Keratinocyte (primary cell): ENCODE measurements at regions not wholly inside any gene's neighbourhood (a gene's known extent, or its start where the extent isn't known, plus 50 kb on each side); places are given as distances from the start of the nearest gene placed in this dataset.

ENCODE experiments used
- DNase-seq: peaks from one replicate; pipeline ENCODE4 v3.0.0-alpha.2; 2011; ENCODE audit warnings: low read depth, missing footprints, low spot score
- FAIRE-seq: peaks from 2 replicates; lab custom pipeline; 2011; peaks lifted over from hg19 to GRCh38; lab: Jason Lieb, UNC
- H2AFZ ChIP-seq: 2 replicates; pipeline ENCODE4 v1.6.0; 2012; ENCODE audit warnings: low read length, control low read depth, inconsistent platforms; ENCODE audit not compliant: control insufficient read depth
- H3K27ac ChIP-seq: 2 replicates; pipeline ENCODE4 v1.5.1; 2011; ENCODE audit warnings: low read length; ENCODE audit not compliant: control insufficient read depth, insufficient read depth
- H3K27me3 ChIP-seq: 3 replicates; pipeline ENCODE4 v1.6.0; 2011; ENCODE audit warnings: low read length; ENCODE audit not compliant: control insufficient read depth, insufficient read depth; ENCODE audit errors: extremely low read depth
- H3K36me3 ChIP-seq, 2 experiments: 2 replicates in 1 of 2; 3 replicates in 1 of 2; pipeline ENCODE4 v1.5.1; 2011; ENCODE audit warnings: low read length in 2 of 2, mild to moderate bottlenecking in 1 of 2; ENCODE audit not compliant: control insufficient read depth in 2 of 2, insufficient read depth in 2 of 2; ENCODE audit errors: extremely low read depth in 1 of 2
- H3K4me1 ChIP-seq: 3 replicates; pipeline ENCODE4 v1.5.1; 2011; ENCODE audit warnings: low read length; ENCODE audit not compliant: control insufficient read depth, insufficient read depth; ENCODE audit errors: extremely low read depth
- H3K4me2 ChIP-seq: 3 replicates; pipeline ENCODE4 v1.6.0; 2011; ENCODE audit warnings: low read depth, low read length; ENCODE audit not compliant: control insufficient read depth, insufficient read depth; ENCODE audit errors: extremely low read depth
- H3K4me3 ChIP-seq, 3 experiments: fragments of 200-600 bp in 1 of 3; sonication (generic) in 1 of 3; 2 replicates in 2 of 3; 3 replicates in 1 of 3; pipeline ENCODE4 v1.5.1; 2011 to 2016; ENCODE audit warnings: low read length in 3 of 3, mild to moderate bottlenecking in 3 of 3, control low read depth in 2 of 3, inconsistent platforms in 1 of 3, low read depth in 1 of 3, mixed read lengths in 1 of 3, mixed run types in 1 of 3, moderate library complexity in 1 of 3; ENCODE audit not compliant: control insufficient read depth in 2 of 3, insufficient read depth in 2 of 3; ENCODE audit errors: extremely low read depth in 1 of 3
- H3K79me2 ChIP-seq: 2 replicates; pipeline ENCODE4 v1.6.0; 2012; ENCODE audit warnings: low read length; ENCODE audit not compliant: control insufficient read depth, insufficient read depth
- H3K9ac ChIP-seq: 3 replicates; pipeline ENCODE4 v1.6.0; 2011; ENCODE audit warnings: low read length; ENCODE audit not compliant: control insufficient read depth, insufficient read depth; ENCODE audit errors: extremely low read depth
- H3K9me1 ChIP-seq: 3 replicates; pipeline ENCODE4 v1.6.0; 2011; ENCODE audit warnings: low read length; ENCODE audit not compliant: control insufficient read depth, insufficient read depth; ENCODE audit errors: extremely low read depth
- H3K9me3 ChIP-seq: 2 replicates; pipeline ENCODE4 v1.5.1; 2012; ENCODE audit warnings: low read depth, low read length; ENCODE audit not compliant: control insufficient read depth
- H4K20me1 ChIP-seq: 3 replicates; pipeline ENCODE4 v1.6.0; 2011; ENCODE audit warnings: low read length; ENCODE audit not compliant: control insufficient read depth, insufficient read depth; ENCODE audit errors: extremely low read depth
- EZH2 ChIP-seq: IDR thresholded peaks from one replicate; pipeline ENCODE4 v1.6.1; 2012; ENCODE audit warnings: inconsistent platforms, mild to moderate bottlenecking, low read length, moderate library complexity
- dilution Hi-C: fragments of 300-500 bp; cut with MboI; formaldehyde crosslinking; loops from one replicate; pipeline ENCODE4 v1.7.0; 2020; ENCODE audit warnings: low sequenced_read_pairs; ENCODE audit not compliant: extremely low pct_ligation_motif_present
- TF ChIP-seq, protein P1 (sequence below), 3 experiments: IDR thresholded peaks in 1 of 3; conservative IDR thresholded peaks in 1 of 3; optimal IDR thresholded peaks in 1 of 3; 2 replicates in 2 of 3; 3 replicates in 1 of 3; pipeline versions ENCODE3 to v1.5.1; 2011; ENCODE audit warnings: low read length in 3 of 3, mild to moderate bottlenecking in 3 of 3, moderate library complexity in 2 of 3, control low read depth in 1 of 3, inconsistent platforms in 1 of 3; ENCODE audit not compliant: insufficient read depth in 2 of 3; ENCODE audit errors: extremely low read depth in 1 of 3

DNA sequence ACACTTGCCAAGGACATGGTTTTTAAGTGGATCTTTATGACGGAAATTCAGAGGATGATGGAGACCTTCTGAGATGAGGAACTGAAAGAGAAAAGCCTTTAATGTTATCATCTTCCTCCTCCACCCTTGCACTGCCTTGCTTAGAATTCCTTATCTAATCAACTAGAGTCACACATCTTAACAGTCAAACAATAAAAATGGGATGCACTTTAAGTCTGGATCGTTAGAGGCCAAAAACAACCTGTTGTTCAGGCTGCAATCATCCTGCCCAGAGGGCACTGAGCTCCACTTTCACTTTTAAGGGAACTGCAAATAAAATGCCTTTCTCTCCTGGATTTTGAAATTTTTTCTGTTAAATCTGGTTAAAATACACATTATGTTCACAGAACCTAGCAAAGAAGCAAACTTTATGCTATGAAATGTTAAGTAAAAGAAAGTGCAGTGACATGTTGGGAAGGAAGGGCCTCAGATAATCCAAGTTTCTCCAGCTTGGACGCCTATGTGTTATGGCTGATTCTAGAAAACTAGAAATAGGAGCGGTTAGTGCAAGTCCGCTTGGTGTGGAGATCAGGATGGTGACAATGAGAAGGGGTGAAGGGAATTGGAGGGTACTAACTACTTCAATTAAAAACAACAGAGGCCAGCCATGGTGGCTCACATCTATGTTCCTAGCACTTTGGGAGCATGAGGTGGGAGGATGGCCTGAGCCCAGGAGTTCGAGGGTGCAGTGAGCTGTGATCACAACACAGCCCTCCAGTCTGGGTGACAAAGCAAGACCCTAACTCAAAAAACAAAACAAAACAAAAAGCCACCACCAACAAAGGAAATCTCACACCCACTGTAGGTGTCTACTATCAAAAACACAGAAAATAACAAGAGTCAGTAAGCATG lies 66.4 kb upstream of the KIF13A start:
- H3K4me1 ChIP-seq: peaks cover 37% of the 10 kb centered on the region
- H2AFZ ChIP-seq: peak overlapping the region; percentile 10
- dilution Hi-C loops: no loop called here
- peak overlapping the region; percentile 62 for H3K9ac ChIP-seq
- no peaks in the 10 kb centered on the region for H3K9me3 ChIP-seq
- TF ChIP-seq, protein P1, sequence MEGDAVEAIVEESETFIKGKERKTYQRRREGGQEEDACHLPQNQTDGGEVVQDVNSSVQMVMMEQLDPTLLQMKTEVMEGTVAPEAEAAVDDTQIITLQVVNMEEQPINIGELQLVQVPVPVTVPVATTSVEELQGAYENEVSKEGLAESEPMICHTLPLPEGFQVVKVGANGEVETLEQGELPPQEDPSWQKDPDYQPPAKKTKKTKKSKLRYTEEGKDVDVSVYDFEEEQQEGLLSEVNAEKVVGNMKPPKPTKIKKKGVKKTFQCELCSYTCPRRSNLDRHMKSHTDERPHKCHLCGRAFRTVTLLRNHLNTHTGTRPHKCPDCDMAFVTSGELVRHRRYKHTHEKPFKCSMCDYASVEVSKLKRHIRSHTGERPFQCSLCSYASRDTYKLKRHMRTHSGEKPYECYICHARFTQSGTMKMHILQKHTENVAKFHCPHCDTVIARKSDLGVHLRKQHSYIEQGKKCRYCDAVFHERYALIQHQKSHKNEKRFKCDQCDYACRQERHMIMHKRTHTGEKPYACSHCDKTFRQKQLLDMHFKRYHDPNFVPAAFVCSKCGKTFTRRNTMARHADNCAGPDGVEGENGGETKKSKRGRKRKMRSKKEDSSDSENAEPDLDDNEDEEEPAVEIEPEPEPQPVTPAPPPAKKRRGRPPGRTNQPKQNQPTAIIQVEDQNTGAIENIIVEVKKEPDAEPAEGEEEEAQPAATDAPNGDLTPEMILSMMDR (optimal IDR thresholded peaks at IDR 0.05 in 1 of 3, IDR thresholded peaks at IDR 0.05 in 1 of 3, conservative IDR thresholded peaks at IDR 0.05 in 1 of 3; ENCODE audit: extremely low read depth in 1 of 3, insufficient read depth in 2 of 3, low read length in 3 of 3): no peak
- TF ChIP-seq EZH2: no peak
- H4K20me1 ChIP-seq: no peaks in the 10 kb centered on the region
- DNase-seq: no peak
- peak overlapping the region; percentile 76 for H3K27ac ChIP-seq
- no peaks in the 10 kb centered on the region for H3K79me2 ChIP-seq
- H3K4me3 ChIP-seq: peak overlapping the region in 2 of 3 experiments; percentile 35 to 41
- H3K4me2 ChIP-seq: peak overlapping the region; percentile 68
- H3K9me1 ChIP-seq: no peaks in the 10 kb centered on the region
- no peaks in the 10 kb centered on the region for H3K27me3 ChIP-seq
- H3K36me3 ChIP-seq: no peaks in the 10 kb centered on the region
- FAIRE-seq: peak; percentile 73

GRCh38 chr6:18053078-18053477 lies 65.6 kb upstream of the KIF13A start:
- H3K4me1 ChIP-seq: peaks cover 45% of the 10 kb centered on the region
- H3K79me2 ChIP-seq: no peaks in the 10 kb centered on the region
- FAIRE-seq (peak; percentile 51), DNase-seq (no peak)
- peak overlapping the region; percentile 62 for H3K9ac ChIP-seq
- peak overlapping the region; percentile 76 for H3K27ac ChIP-seq
- H3K4me2 ChIP-seq: peak overlapping the region; percentile 68
- H3K9me3 ChIP-seq: no peaks in the 10 kb centered on the region
- no peaks in the 10 kb centered on the region for H3K27me3 ChIP-seq
- H3K9me1 ChIP-seq: no peaks in the 10 kb centered on the region
- no peaks in the 10 kb centered on the region for H4K20me1 ChIP-seq
- dilution Hi-C loops: no loop called here
- no peak overlapping the region for H3K4me3 ChIP-seq
- H3K36me3 ChIP-seq: no peaks in the 10 kb centered on the region
- H2AFZ ChIP-seq: no peak overlapping the region
- TF ChIP-seq EZH2: no peak
- TF ChIP-seq, protein P1 (optimal IDR thresholded peaks at IDR 0.05 in 1 of 3, IDR thresholded peaks at IDR 0.05 in 1 of 3, conservative IDR thresholded peaks at IDR 0.05 in 1 of 3; ENCODE audit: extremely low read depth in 1 of 3, insufficient read depth in 2 of 3, low read length in 3 of 3): no peak
